CD14-positive monocyte (primary cell): ENCODE measurements at regions not wholly inside any gene's neighbourhood (a gene's known extent, or its start where the extent isn't known, plus 50 kb on each side); places are given as distances from the start of the nearest gene placed in this dataset.

Experiments
- DNase-seq, 3 donors: peaks; one replicate each; pipeline ENCODE4 v3.0.0-alpha.2; 2011 to 2022
- H2AFZ ChIP-seq: 2 replicates; pipeline ENCODE4 v1.6.0; 2012; ENCODE audit warnings: mild to moderate bottlenecking, low read depth, low read length, inconsistent platforms; ENCODE audit not compliant: insufficient read depth, poor library complexity, severe bottlenecking
- H3K27ac ChIP-seq, 2 donors: 1 replicate in 1 of 2; 2 replicates in 1 of 2; pipeline ENCODE4 v1.5.1; 2012 to 2013; ENCODE audit warnings: low read length in 2 of 2, control low read depth in 1 of 2, inconsistent platforms in 1 of 2, low read depth in 1 of 2, mild to moderate bottlenecking in 1 of 2
- H3K27me3 ChIP-seq, 2 donors: one replicate each; pipeline versions ENCODE4 v1.6.0 to v1.6.1; 2011 to 2013; ENCODE audit warnings: low read length in 2 of 2; ENCODE audit not compliant: control insufficient read depth in 2 of 2, insufficient read depth in 2 of 2
- H3K36me3 ChIP-seq, 2 donors: replicated peaks in 1 of 2; 1 replicate in 1 of 2; 2 replicates in 1 of 2; pipeline versions ENCODE4 v1.5.1 to v1.6.1; 2012 to 2013; ENCODE audit warnings: low read length in 2 of 2, control low read depth in 1 of 2, inconsistent platforms in 1 of 2, mild to moderate bottlenecking in 1 of 2; ENCODE audit not compliant: insufficient read depth in 2 of 2, control insufficient read depth in 1 of 2
- H3K4me1 ChIP-seq, 2 donors: 1 replicate in 1 of 2; 2 replicates in 1 of 2; pipeline versions ENCODE4 v1.5.1 to v1.6.1; 2012 to 2013; ENCODE audit warnings: low read length in 2 of 2, control low read depth in 1 of 2, inconsistent platforms in 1 of 2, mild to moderate bottlenecking in 1 of 2, moderate library complexity in 1 of 2; ENCODE audit not compliant: insufficient read depth in 2 of 2, control insufficient read depth in 1 of 2
- H3K4me2 ChIP-seq: replicated peaks from 2 replicates; pipeline ENCODE3; 2012; ENCODE audit warnings: low read length, moderate library complexity, mild to moderate bottlenecking; ENCODE audit not compliant: poor library complexity, severe bottlenecking; ENCODE audit errors: extremely low read depth
- H3K4me3 ChIP-seq, 3 experiments: fragments of 200-600 bp in 1 of 3; sonication (generic) in 1 of 3; replicated peaks in 1 of 3; 1 replicate in 2 of 3; 2 replicates in 1 of 3; pipeline ENCODE4 v1.5.1; 2011 to 2013; ENCODE audit warnings: low read length in 3 of 3, mild to moderate bottlenecking in 3 of 3, control low read depth in 2 of 3, low read depth in 2 of 3, inconsistent platforms in 1 of 3, moderate library complexity in 1 of 3
- H3K79me2 ChIP-seq: 2 replicates; pipeline ENCODE4 v1.6.0; 2012; ENCODE audit warnings: mild to moderate bottlenecking, control low read depth, inconsistent platforms, low read length, moderate library complexity; ENCODE audit not compliant: insufficient read depth
- H3K9ac ChIP-seq: 2 replicates; pipeline ENCODE4 v1.6.0; 2017; ENCODE audit warnings: low read length, mild to moderate bottlenecking; ENCODE audit not compliant: insufficient read depth, poor library complexity, severe bottlenecking
- H3K9me3 ChIP-seq, 2 donors: replicated peaks in 1 of 2; 1 replicate in 1 of 2; 2 replicates in 1 of 2; pipeline versions ENCODE4 v1.5.1 to v1.6.1; 2012 to 2013; ENCODE audit warnings: low read length in 2 of 2, control low read depth in 1 of 2; ENCODE audit not compliant: control insufficient read depth in 1 of 2, insufficient read depth in 1 of 2
- H4K20me1 ChIP-seq: 2 replicates; pipeline ENCODE4 v1.6.0; 2012; ENCODE audit warnings: mild to moderate bottlenecking, low read length, control low read depth, moderate library complexity; ENCODE audit not compliant: insufficient read depth
- H3K27ac Mint-ChIP-seq, 7 donors: one replicate each; pipeline ENCODE4 v1.8.0; 2020; ENCODE audit warnings: mild to moderate bottlenecking in 7 of 7, mixed read lengths in 7 of 7, moderate library complexity in 6 of 7, inconsistent platforms in 2 of 7
- H3K27me3 Mint-ChIP-seq, 3 donors: one replicate each; pipeline ENCODE4 v1.8.0; 2021 to 2022; ENCODE audit warnings: low read depth in 3 of 3, mild to moderate bottlenecking in 3 of 3, mixed read lengths in 3 of 3, moderate library complexity in 3 of 3, inconsistent platforms in 1 of 3
- H3K36me3 Mint-ChIP-seq, 2 donors: one replicate each; pipeline ENCODE4 v1.8.0; 2020; ENCODE audit warnings: mixed read lengths in 2 of 2, inconsistent platforms in 1 of 2, mild to moderate bottlenecking in 1 of 2
- H3K4me1 Mint-ChIP-seq: one replicate; pipeline ENCODE4 v1.8.0; 2020; ENCODE audit warnings: mild to moderate bottlenecking, mixed read lengths
- H3K4me3 Mint-ChIP-seq, 2 donors: one replicate each; pipeline ENCODE4 v1.8.0; 2020; ENCODE audit warnings: mild to moderate bottlenecking in 2 of 2, mixed read lengths in 2 of 2, moderate library complexity in 1 of 2
- H3K9me3 Mint-ChIP-seq, 7 donors: one replicate each; pipeline ENCODE4 v1.8.0; 2020 to 2022; ENCODE audit warnings: mixed read lengths in 7 of 7, mild to moderate bottlenecking in 6 of 7, moderate library complexity in 6 of 7, inconsistent platforms in 2 of 7
- WGBS: methylation state at CpG from one replicate; pipeline ENCODE4 v1.1.5; 2013; ENCODE audit warnings: missing lambda C conversion rate; ENCODE audit not compliant: insufficient coverage; 5-methylcytosine and 5-hydroxymethylcytosine counted together
- intact Hi-C, 2 donors: fragments of 100-400 bp; cut with micrococcal nuclease; formaldehyde crosslinking; loops; one replicate each; pipeline versions ENCODE4 v1.15.0 to v1.15.1; 2023
- TF ChIP-seq, protein P1 (sequence below): fragments of 200-600 bp; IDR thresholded peaks from one replicate; pipeline ENCODE4 v1.8.0; 2022; ENCODE audit warnings: antibody characterized with exemption, mild to moderate bottlenecking

GRCh38 chr9:115403753-115404152 lies 285.8 kb upstream of the TNC start:
- Histone ChIP-seq H3K79me2 (no peaks in the 10 kb centered on the region), H3K4me1 (no peaks in the 10 kb centered on the region), H3K9me3 (no peaks in the 10 kb centered on the region), H4K20me1 (no peaks in the 10 kb centered on the region), H3K27ac (no peak overlapping the region), H3K9ac (no peak overlapping the region), H2AFZ (no peak overlapping the region), H3K4me3 (no peak overlapping the region), H3K27me3 (no peaks in the 10 kb centered on the region), H3K36me3 (no peaks in the 10 kb centered on the region), H3K4me2 (no peak overlapping the region)
- Mint-ChIP-seq H3K4me1 (no peaks in the 10 kb centered on the region), H3K9me3 (peaks cover 0 to 2% (median 0%) of the 10 kb centered on the region in 7 donors), H3K4me3 (no peak overlapping the region), H3K27me3 (peaks cover 0 to 2% (median 0%) of the 10 kb centered on the region in 3 donors), H3K27ac (no peak overlapping the region), H3K36me3 (no peaks in the 10 kb centered on the region)
- intact Hi-C loops, result no loop called here
- no CpG with 5 or more reads among the region's 1 CpG for WGBS
- no peak for DNase-seq
- TF ChIP-seq, protein P1, sequence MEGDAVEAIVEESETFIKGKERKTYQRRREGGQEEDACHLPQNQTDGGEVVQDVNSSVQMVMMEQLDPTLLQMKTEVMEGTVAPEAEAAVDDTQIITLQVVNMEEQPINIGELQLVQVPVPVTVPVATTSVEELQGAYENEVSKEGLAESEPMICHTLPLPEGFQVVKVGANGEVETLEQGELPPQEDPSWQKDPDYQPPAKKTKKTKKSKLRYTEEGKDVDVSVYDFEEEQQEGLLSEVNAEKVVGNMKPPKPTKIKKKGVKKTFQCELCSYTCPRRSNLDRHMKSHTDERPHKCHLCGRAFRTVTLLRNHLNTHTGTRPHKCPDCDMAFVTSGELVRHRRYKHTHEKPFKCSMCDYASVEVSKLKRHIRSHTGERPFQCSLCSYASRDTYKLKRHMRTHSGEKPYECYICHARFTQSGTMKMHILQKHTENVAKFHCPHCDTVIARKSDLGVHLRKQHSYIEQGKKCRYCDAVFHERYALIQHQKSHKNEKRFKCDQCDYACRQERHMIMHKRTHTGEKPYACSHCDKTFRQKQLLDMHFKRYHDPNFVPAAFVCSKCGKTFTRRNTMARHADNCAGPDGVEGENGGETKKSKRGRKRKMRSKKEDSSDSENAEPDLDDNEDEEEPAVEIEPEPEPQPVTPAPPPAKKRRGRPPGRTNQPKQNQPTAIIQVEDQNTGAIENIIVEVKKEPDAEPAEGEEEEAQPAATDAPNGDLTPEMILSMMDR, result no peak

DNA sequence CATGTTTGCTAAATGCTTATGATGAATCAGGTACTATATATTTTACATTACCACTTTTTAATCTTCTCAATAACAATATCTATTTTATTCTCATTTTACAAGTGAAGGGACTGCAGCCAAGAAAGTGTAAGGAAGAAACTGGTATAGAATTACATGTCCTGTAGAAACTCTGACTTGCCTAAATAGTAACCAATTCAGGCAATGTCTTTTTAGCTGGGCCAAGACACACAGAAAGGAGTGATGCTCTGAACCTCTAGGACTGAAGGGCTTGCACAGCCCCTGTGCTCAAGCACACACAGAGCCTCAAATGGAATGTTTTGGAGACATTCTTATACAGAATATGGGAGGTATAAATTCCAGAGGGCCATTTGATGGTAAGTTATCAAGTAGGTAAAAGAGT lies 286.4 kb upstream of the TNC start:
- H3K36me3 ChIP-seq, result no peaks in the 10 kb centered on the region
- TF ChIP-seq, protein P1, result no peak
- Mint-ChIP-seq H3K27me3 (peaks cover 0 to 2% (median 0%) of the 10 kb centered on the region in 3 donors), H3K36me3 (no peaks in the 10 kb centered on the region), H3K9me3 (peaks cover 0 to 2% (median 0%) of the 10 kb centered on the region in 7 donors), H3K4me1 (no peaks in the 10 kb centered on the region), H3K27ac (no peak overlapping the region), H3K4me3 (no peak overlapping the region)
- no peak overlapping the region for H3K4me2 ChIP-seq
- H3K27ac ChIP-seq, result no peak overlapping the region
- H3K4me1 ChIP-seq, result no peaks in the 10 kb centered on the region
- H3K9ac ChIP-seq, result no peak overlapping the region
- DNase-seq, result no peak
- H3K9me3 ChIP-seq, result no peaks in the 10 kb centered on the region
- H4K20me1 ChIP-seq, result no peaks in the 10 kb centered on the region
- no peak overlapping the region for H2AFZ ChIP-seq
- intact Hi-C loops, result no loop called here
- H3K27me3 ChIP-seq, result no peaks in the 10 kb centered on the region
- no peak overlapping the region for H3K4me3 ChIP-seq
- H3K79me2 ChIP-seq, result no peaks in the 10 kb centered on the region
